ENCODE measurements at regions not wholly inside any gene's neighbourhood (a gene's known extent, or its start where the extent isn't known, plus 50 kb on each side); places are given as distances from the start of the nearest gene placed in this dataset.

DNA sequence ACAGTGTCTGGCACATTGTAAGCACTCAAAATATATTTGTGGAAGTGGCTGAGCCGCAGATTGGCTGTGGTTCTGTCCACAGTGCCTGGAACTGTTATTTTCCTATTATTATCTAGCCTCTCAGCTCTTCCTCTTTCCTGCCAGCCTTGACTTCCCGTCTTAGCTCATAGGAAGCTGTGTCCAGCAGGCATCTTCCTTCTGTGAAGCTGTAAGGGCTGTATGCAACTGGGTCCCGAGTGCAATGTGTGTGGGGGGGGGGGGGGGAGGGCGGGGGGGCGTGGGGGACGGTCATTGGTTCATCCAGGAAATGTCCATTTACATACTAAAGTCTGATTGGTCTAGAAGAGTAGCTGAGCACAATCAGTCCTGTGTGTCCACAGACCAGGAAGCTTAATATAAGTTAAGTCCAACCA, 210.7 kb downstream of the PDGFRA start:
- in situ Hi-C loops (cut with MboI), result no loop called here
- no peaks in the 10 kb centered on the region; the same call in 1 of the 2 replicates for H3K4me1 ChIP-seq (ENCODE audit: insufficient read depth)
- no peak overlapping the region for H3K9ac ChIP-seq
- no peaks in the 10 kb centered on the region for H3K9me3 ChIP-seq (ENCODE audit: low read depth)
- H4K20me1 ChIP-seq (ENCODE audit: insufficient read depth), result no peaks in the 10 kb centered on the region
- peak; percentile 71 for DNase-seq
- no peaks in the 10 kb centered on the region for H3K79me2 ChIP-seq (ENCODE audit: insufficient read depth)
- no peaks in the 10 kb centered on the region for H3K9me2 ChIP-seq (ENCODE audit: insufficient read depth)
- H3K27ac ChIP-seq, result no peak overlapping the region
- H2AFZ ChIP-seq, result peak overlapping the region; percentile 80
- TF ChIP-seq EZH2phosphoT487 (IDR thresholded peaks at IDR 0.05; ENCODE audit: insufficient read depth, low read depth) (no peak), EZH2 (IDR thresholded peaks at IDR 0.05; ENCODE audit: insufficient read depth, poor library complexity, severe bottlenecking) (no peak)
- peak overlapping the region; percentile 86 for H3K4me2 ChIP-seq (ENCODE audit: unreplicated experiment)
- H3K4me3 ChIP-seq, result peak overlapping the region; percentile 59
- H3F3A ChIP-seq (ENCODE audit: insufficient read depth), result peaks cover 7% of the 10 kb centered on the region; the same call in 1 of the 2 replicates
- 19% methylated on average over 6 of the region's 6 CpGs for WGBS, 2 experiments (ENCODE audit: low coverage in 1 of 2, low lambda C conversion rate in 2 of 2, missing lambda C conversion rate in 2 of 2)
- H3K36me3 ChIP-seq (ENCODE audit: low read depth), result no peaks in the 10 kb centered on the region
- no peaks in the 10 kb centered on the region for H3K27me3 ChIP-seq (replicated peaks; ENCODE audit: insufficient read depth)

DNA sequence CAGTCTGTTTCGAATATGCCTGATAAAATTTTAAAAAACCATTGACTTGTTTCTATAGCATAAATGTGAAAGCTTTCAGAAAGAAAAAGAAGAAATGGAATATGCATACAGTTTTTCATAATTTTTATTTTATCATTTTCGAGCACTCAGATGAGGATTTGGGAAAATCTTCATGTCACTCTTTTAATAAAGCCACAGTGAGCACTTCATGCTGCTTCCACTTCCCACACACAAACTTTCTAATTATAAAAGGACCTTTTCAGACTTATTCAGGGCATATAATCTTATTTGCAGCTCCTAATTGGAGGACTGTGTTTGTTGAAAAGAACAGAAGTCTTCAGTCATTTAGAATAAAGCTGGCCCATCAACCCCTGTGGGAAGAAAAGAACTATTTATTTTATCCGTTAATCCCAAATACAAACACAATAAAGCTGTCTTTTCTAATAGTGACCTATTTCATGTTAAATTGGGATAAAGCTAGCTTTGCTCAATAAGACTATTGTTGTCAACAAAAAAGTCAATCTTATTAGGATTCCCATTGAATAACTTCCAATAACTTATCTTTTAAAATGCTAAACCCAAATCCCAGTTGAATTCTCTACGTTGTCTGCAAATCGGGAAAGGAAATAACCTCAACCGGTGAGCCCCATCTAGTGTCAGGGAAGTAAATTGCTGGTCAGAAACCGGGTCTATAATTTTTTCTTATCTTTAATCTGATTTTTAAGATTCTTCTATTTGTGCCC, 211.5 kb downstream of the PDGFRA start:
- Histone ChIP-seq H3K4me3 (peak overlapping the region; percentile 59), H3K27ac (peak overlapping the region; percentile 15), H3K36me3 (ENCODE audit: low read depth) (no peaks in the 10 kb centered on the region), H3K79me2 (ENCODE audit: insufficient read depth) (no peaks in the 10 kb centered on the region), H3K4me2 (ENCODE audit: unreplicated experiment) (peak overlapping the region; percentile 86), H3K9me2 (ENCODE audit: insufficient read depth) (no peaks in the 10 kb centered on the region), H3K9me3 (ENCODE audit: low read depth) (no peaks in the 10 kb centered on the region), H2AFZ (peak overlapping the region; percentile 80), H3K27me3 (replicated peaks; ENCODE audit: insufficient read depth) (no peaks in the 10 kb centered on the region), H3K4me1 (ENCODE audit: insufficient read depth) (no peaks in the 10 kb centered on the region; the same call in 1 of the 2 replicates), H3F3A (ENCODE audit: insufficient read depth) (peaks cover 7% of the 10 kb centered on the region; the same call in 1 of the 2 replicates), H4K20me1 (ENCODE audit: insufficient read depth) (no peaks in the 10 kb centered on the region), H3K9ac (peak overlapping the region; percentile 9; the same call in 1 of the 2 replicates)
- in situ Hi-C loops (cut with MboI), result no loop called here
- 9 to 13% methylated on average over 7 of the region's 7 CpGs for WGBS, 2 experiments (ENCODE audit: low coverage in 1 of 2, low lambda C conversion rate in 2 of 2, missing lambda C conversion rate in 2 of 2)
- DNase-seq, result peak; percentile 68
- TF ChIP-seq EZH2phosphoT487 (IDR thresholded peaks at IDR 0.05; ENCODE audit: insufficient read depth, low read depth) (no peak), EZH2 (IDR thresholded peaks at IDR 0.05; ENCODE audit: insufficient read depth, poor library complexity, severe bottlenecking) (no peak)

DNA sequence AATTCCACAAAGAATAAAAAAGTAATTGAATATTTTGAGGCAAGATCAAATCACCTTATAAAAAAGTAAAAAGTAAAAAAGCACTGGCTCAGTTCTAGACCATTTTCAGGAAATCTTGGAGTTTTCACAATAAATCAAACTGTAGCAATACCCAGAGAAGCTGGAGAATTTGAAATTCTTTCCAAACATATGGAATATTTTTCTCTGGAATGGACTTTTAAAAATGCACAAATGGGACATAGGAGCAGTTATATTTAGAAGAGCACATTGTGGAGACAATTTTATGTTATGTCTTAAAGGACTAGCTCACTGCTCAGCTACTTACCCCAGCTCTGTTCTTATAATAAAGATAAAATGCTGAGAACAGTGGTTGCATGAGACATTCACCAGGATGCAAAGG, 211.9 kb upstream of the KIT start:
- Histone ChIP-seq H3K4me2 (ENCODE audit: unreplicated experiment) (no peak overlapping the region), H3K4me3 (no peak overlapping the region), H3K9me3 (ENCODE audit: low read depth) (no peaks in the 10 kb centered on the region), H3K36me3 (ENCODE audit: low read depth) (no peaks in the 10 kb centered on the region), H2AFZ (no peak overlapping the region), H3K9me2 (ENCODE audit: insufficient read depth) (no peaks in the 10 kb centered on the region), H4K20me1 (ENCODE audit: insufficient read depth) (no peaks in the 10 kb centered on the region), H3K27ac (no peak overlapping the region), H3K27me3 (replicated peaks; ENCODE audit: insufficient read depth) (no peaks in the 10 kb centered on the region; the same call in 1 of the 2 replicates), H3F3A (ENCODE audit: insufficient read depth) (no peaks in the 10 kb centered on the region), H3K9ac (no peak overlapping the region), H3K79me2 (ENCODE audit: insufficient read depth) (no peaks in the 10 kb centered on the region), H3K4me1 (ENCODE audit: insufficient read depth) (no peaks in the 10 kb centered on the region)
- no peak for DNase-seq
- TF ChIP-seq EZH2phosphoT487 (IDR thresholded peaks at IDR 0.05; ENCODE audit: insufficient read depth, low read depth), result no peak
- TF ChIP-seq EZH2 (IDR thresholded peaks at IDR 0.05; ENCODE audit: insufficient read depth, poor library complexity, severe bottlenecking), result no peak
- in situ Hi-C loops (cut with MboI), result no loop called here

DNA sequence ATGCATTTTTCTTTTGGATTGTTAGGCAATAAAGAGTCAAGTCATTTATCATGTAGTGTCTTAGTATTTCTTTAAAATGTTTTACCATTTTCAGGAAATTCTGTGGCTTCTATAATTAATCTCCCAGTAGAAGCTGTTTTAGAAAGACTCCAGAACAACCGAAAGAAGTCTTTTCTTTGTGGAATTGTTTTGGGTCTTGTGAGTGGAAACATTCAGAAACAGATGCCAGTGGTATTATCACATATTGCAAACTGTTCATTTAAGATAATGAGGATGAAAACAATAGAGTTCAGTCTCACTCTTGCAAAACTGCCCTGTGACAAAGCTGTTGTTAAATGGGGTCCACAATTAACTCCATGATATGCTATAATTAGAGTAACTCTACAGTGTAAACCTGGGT, 211.2 kb upstream of the KIT start:
- Histone ChIP-seq H3F3A (ENCODE audit: insufficient read depth) (no peaks in the 10 kb centered on the region), H3K27ac (no peak overlapping the region), H3K9me3 (ENCODE audit: low read depth) (no peaks in the 10 kb centered on the region), H3K27me3 (replicated peaks; ENCODE audit: insufficient read depth) (no peaks in the 10 kb centered on the region; the same call in 1 of the 2 replicates), H3K36me3 (ENCODE audit: low read depth) (no peaks in the 10 kb centered on the region), H3K4me2 (ENCODE audit: unreplicated experiment) (no peak overlapping the region), H4K20me1 (ENCODE audit: insufficient read depth) (no peaks in the 10 kb centered on the region), H3K79me2 (ENCODE audit: insufficient read depth) (no peaks in the 10 kb centered on the region), H3K4me3 (no peak overlapping the region), H3K4me1 (ENCODE audit: insufficient read depth) (no peaks in the 10 kb centered on the region), H2AFZ (no peak overlapping the region), H3K9me2 (ENCODE audit: insufficient read depth) (no peaks in the 10 kb centered on the region), H3K9ac (no peak overlapping the region)
- no peak for DNase-seq
- in situ Hi-C loops (cut with MboI), result no loop called here
- no peak for TF ChIP-seq EZH2phosphoT487 (IDR thresholded peaks at IDR 0.05; ENCODE audit: insufficient read depth, low read depth)
- WGBS, 2 experiments (ENCODE audit: low coverage in 1 of 2, low lambda C conversion rate in 2 of 2, missing lambda C conversion rate in 2 of 2), result 10 to 18% methylated on average over 1 of the region's 1 CpG
